ENCODE measurements at regions not wholly inside any gene's neighbourhood (a gene's known extent, or its start where the extent isn't known, plus 50 kb on each side); places are given as distances from the start of the nearest gene placed in this dataset.

DNA sequence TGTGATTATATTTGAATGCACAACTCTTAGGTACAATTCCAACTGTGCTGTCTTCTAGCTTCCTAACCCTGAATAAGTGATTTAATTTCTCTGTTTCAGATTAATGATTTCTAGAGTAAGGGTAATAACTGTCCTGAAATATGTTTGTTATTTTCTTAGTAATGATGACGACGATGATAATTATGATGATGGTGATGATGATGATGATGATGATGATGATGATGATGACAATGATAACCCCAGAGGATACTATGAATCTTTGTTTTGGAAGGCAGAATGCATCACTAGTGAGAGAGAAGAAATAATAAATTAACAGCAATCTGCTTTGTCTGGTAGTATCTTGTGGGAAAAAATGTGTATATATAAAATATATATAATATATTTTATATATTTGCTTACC lies 317.1 kb upstream of the CDH8 start:
- no peaks in the 10 kb centered on the region for H3K27me3 ChIP-seq (replicated peaks; ENCODE audit: control insufficient read depth, insufficient read depth, low read length)
- Mint-ChIP-seq H3K9me3 (ENCODE audit: unreplicated experiment) (no peaks in the 10 kb centered on the region), H3K4me1 (ENCODE audit: low read depth, unreplicated experiment) (no peaks in the 10 kb centered on the region), H3K36me3 (ENCODE audit: insufficient read depth, unreplicated experiment) (no peaks in the 10 kb centered on the region), H3K27me3 (ENCODE audit: insufficient read depth, unreplicated experiment) (no peaks in the 10 kb centered on the region), H3K27ac (ENCODE audit: unreplicated experiment) (no peak overlapping the region), H3K4me3 (ENCODE audit: unreplicated experiment) (no peak overlapping the region)
- ChIA-PET CTCF (no interaction called here), POLR2A (no interaction called here)
- H3K4me1 ChIP-seq = no peaks in the 10 kb centered on the region
- DNase-seq = no peak
- no peaks in the 10 kb centered on the region for H3K9me3 ChIP-seq
- H3K36me3 ChIP-seq (ENCODE audit: control insufficient read depth, insufficient read depth, low read length) = no peaks in the 10 kb centered on the region
- BruUV-seq (replicated peaks) = no TSS peak
- TF ChIP-seq, protein P1, sequence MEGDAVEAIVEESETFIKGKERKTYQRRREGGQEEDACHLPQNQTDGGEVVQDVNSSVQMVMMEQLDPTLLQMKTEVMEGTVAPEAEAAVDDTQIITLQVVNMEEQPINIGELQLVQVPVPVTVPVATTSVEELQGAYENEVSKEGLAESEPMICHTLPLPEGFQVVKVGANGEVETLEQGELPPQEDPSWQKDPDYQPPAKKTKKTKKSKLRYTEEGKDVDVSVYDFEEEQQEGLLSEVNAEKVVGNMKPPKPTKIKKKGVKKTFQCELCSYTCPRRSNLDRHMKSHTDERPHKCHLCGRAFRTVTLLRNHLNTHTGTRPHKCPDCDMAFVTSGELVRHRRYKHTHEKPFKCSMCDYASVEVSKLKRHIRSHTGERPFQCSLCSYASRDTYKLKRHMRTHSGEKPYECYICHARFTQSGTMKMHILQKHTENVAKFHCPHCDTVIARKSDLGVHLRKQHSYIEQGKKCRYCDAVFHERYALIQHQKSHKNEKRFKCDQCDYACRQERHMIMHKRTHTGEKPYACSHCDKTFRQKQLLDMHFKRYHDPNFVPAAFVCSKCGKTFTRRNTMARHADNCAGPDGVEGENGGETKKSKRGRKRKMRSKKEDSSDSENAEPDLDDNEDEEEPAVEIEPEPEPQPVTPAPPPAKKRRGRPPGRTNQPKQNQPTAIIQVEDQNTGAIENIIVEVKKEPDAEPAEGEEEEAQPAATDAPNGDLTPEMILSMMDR (IDR thresholded peaks at IDR 0.05; ENCODE audit: insufficient read depth in 1 of 2, low read depth in 1 of 2, low read length in 1 of 2, severe bottlenecking in 1 of 2, unreplicated experiment in 1 of 2) = no peak
- intact Hi-C loops (cut with micrococcal nuclease; ENCODE audit: unreplicated experiment) = no loop called here
- no peak overlapping the region for H3K4me3 ChIP-seq (ENCODE audit: low read depth, low read length)

DNA sequence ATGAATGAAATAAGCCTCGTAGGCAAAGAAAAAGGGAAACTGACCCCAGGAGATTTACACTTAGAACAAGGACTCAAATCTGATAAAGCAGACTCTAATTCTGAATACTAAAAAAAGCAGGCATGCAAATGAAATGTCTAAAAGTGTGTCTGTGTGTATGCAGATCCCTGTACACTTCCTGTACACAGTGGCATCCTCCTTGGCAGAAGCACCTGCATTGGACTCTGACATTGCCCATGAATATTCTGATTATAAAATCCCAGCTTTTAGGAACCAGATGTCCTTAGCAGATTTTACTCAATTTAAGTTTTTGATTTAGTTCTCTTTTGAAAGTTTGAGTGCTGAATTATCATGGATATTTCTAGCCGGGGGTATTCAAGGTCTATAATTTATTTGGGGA lies 306.0 kb upstream of the CDH8 start:
- no peak for DNase-seq
- no peaks in the 10 kb centered on the region for H3K36me3 ChIP-seq (ENCODE audit: control insufficient read depth, insufficient read depth, low read length)
- intact Hi-C loops (cut with micrococcal nuclease; ENCODE audit: unreplicated experiment) = no loop called here
- no peaks in the 10 kb centered on the region for H3K4me1 Mint-ChIP-seq (ENCODE audit: low read depth, unreplicated experiment)
- H3K27ac Mint-ChIP-seq (ENCODE audit: unreplicated experiment) = no peak overlapping the region
- H3K4me3 ChIP-seq (ENCODE audit: low read depth, low read length) = no peak overlapping the region
- H3K4me1 ChIP-seq = no peaks in the 10 kb centered on the region
- ChIA-PET POLR2A (no interaction called here), CTCF (no interaction called here)
- TF ChIP-seq, protein P1 (IDR thresholded peaks at IDR 0.05; ENCODE audit: insufficient read depth in 1 of 2, low read depth in 1 of 2, low read length in 1 of 2, severe bottlenecking in 1 of 2, unreplicated experiment in 1 of 2) = no peak
- H3K9me3 Mint-ChIP-seq (ENCODE audit: unreplicated experiment) = no peaks in the 10 kb centered on the region
- H3K27me3 ChIP-seq (replicated peaks; ENCODE audit: control insufficient read depth, insufficient read depth, low read length) = no peaks in the 10 kb centered on the region
- no peaks in the 10 kb centered on the region for H3K9me3 ChIP-seq
- H3K4me3 Mint-ChIP-seq (ENCODE audit: unreplicated experiment) = no peak overlapping the region
- H3K36me3 Mint-ChIP-seq (ENCODE audit: insufficient read depth, unreplicated experiment) = no peaks in the 10 kb centered on the region
- peaks cover 4% of the 10 kb centered on the region for H3K27me3 Mint-ChIP-seq (ENCODE audit: insufficient read depth, unreplicated experiment)
- no TSS peak for BruUV-seq (replicated peaks)

DNA sequence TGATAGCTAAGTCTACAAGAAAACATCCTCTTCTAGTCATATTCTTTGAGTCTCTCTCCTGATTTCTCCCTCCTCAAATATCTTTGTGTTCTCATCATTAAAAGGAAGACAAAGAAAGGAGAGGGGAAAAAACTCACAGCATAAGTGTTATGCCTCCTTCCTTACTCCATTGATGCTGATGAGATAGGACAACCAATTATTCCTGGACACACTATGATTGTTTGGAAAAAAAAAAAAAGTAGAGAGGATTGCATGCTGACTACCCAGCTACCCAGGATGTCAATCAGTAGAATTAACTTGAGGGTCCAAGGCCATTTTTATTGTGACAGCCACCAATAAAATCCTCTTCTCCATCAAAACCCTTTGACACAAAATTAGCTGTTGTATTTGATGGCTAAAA lies 299.1 kb upstream of the CDH8 start:
- Mint-ChIP-seq H3K9me3 (ENCODE audit: unreplicated experiment) (no peaks in the 10 kb centered on the region), H3K27me3 (ENCODE audit: insufficient read depth, unreplicated experiment) (no peaks in the 10 kb centered on the region), H3K4me1 (ENCODE audit: low read depth, unreplicated experiment) (no peaks in the 10 kb centered on the region), H3K36me3 (ENCODE audit: insufficient read depth, unreplicated experiment) (no peaks in the 10 kb centered on the region), H3K4me3 (ENCODE audit: unreplicated experiment) (no peak overlapping the region), H3K27ac (ENCODE audit: unreplicated experiment) (no peak overlapping the region)
- DNase-seq = no peak
- ChIA-PET POLR2A (no interaction called here), CTCF (no interaction called here)
- intact Hi-C loops (cut with micrococcal nuclease; ENCODE audit: unreplicated experiment) = no loop called here
- no TSS peak for BruUV-seq (replicated peaks)
- TF ChIP-seq, protein P1 (IDR thresholded peaks at IDR 0.05; ENCODE audit: insufficient read depth in 1 of 2, low read depth in 1 of 2, low read length in 1 of 2, severe bottlenecking in 1 of 2, unreplicated experiment in 1 of 2) = no peak
- no peaks in the 10 kb centered on the region for H3K36me3 ChIP-seq (ENCODE audit: control insufficient read depth, insufficient read depth, low read length)
- no peaks in the 10 kb centered on the region for H3K27me3 ChIP-seq (replicated peaks; ENCODE audit: control insufficient read depth, insufficient read depth, low read length)
- H3K9me3 ChIP-seq = no peaks in the 10 kb centered on the region
- H3K4me1 ChIP-seq = no peaks in the 10 kb centered on the region
- H3K4me3 ChIP-seq (ENCODE audit: low read depth, low read length) = no peak overlapping the region
